Nephron (organoid): ENCODE measurements at regions not wholly inside any gene's neighbourhood (a gene's known extent, or its start where the extent isn't known, plus 50 kb on each side); places are given as distances from the start of the nearest gene placed in this dataset.

ENCODE experiments used
- H3K27ac Mint-ChIP-seq, 3 experiments: 2 replicates each; pipeline ENCODE4 v1.8.0; 2020; ENCODE audit warnings: mixed read lengths in 3 of 3, mild to moderate bottlenecking in 2 of 3, moderate library complexity in 1 of 3
- H3K27me3 Mint-ChIP-seq: 2 replicates; pipeline ENCODE4 v1.8.0; 2021; ENCODE audit warnings: low read depth, mild to moderate bottlenecking, moderate library complexity, mixed read lengths
- H3K36me3 Mint-ChIP-seq: 2 replicates; pipeline ENCODE4 v1.8.0; 2020; ENCODE audit warnings: low read depth, mixed read lengths
- H3K4me1 Mint-ChIP-seq: 2 replicates; pipeline ENCODE4 v1.8.0; 2020; ENCODE audit warnings: mixed read lengths
- H3K4me3 Mint-ChIP-seq, 3 experiments: 2 replicates each; pipeline ENCODE4 v1.8.0; 2020; ENCODE audit warnings: mild to moderate bottlenecking in 3 of 3, mixed read lengths in 3 of 3, moderate library complexity in 2 of 3
- H3K9me3 Mint-ChIP-seq: 2 replicates; pipeline ENCODE4 v1.8.0; 2020; ENCODE audit warnings: mixed read lengths
- CTCF ChIP-seq, 3 experiments: fragments of 200-600 bp; sonication (generic); IDR thresholded peaks; one replicate each; pipeline ENCODE4 v1.5.0; 2021; ENCODE audit warnings: antibody characterized with exemption in 3 of 3; ENCODE audit not compliant: unreplicated experiment in 3 of 3

GRCh38 chr15:91478717-91479191 is 374.8 kb upstream of the SLCO3A1 start:
- no peaks in the 10 kb centered on the region for H3K36me3 Mint-ChIP-seq
- H3K4me3 Mint-ChIP-seq = no peak overlapping the region
- no peaks in the 10 kb centered on the region for H3K4me1 Mint-ChIP-seq
- no peak for TF ChIP-seq CTCF (IDR thresholded peaks at IDR 0.05; ENCODE audit: unreplicated experiment in 3 of 3)
- H3K9me3 Mint-ChIP-seq = no peaks in the 10 kb centered on the region
- no peak overlapping the region for H3K27ac Mint-ChIP-seq
- H3K27me3 Mint-ChIP-seq = peaks cover under 1% of the 10 kb centered on the region

GRCh38 chr15:91480426-91480825 is 373.1 kb upstream of the SLCO3A1 start:
- H3K27me3 Mint-ChIP-seq = peaks cover 3% of the 10 kb centered on the region
- no peak for TF ChIP-seq CTCF (IDR thresholded peaks at IDR 0.05; ENCODE audit: unreplicated experiment in 3 of 3)
- no peak overlapping the region for H3K4me3 Mint-ChIP-seq
- H3K27ac Mint-ChIP-seq = no peak overlapping the region
- H3K36me3 Mint-ChIP-seq = no peaks in the 10 kb centered on the region
- no peaks in the 10 kb centered on the region for H3K9me3 Mint-ChIP-seq
- no peaks in the 10 kb centered on the region for H3K4me1 Mint-ChIP-seq

GRCh38 chr15:91482799-91483198 is 370.7 kb upstream of the SLCO3A1 start:
- peaks cover 4% of the 10 kb centered on the region for H3K27me3 Mint-ChIP-seq
- H3K4me1 Mint-ChIP-seq = no peaks in the 10 kb centered on the region
- H3K9me3 Mint-ChIP-seq = no peaks in the 10 kb centered on the region
- no peak for TF ChIP-seq CTCF (IDR thresholded peaks at IDR 0.05; ENCODE audit: unreplicated experiment in 3 of 3)
- no peak overlapping the region for H3K4me3 Mint-ChIP-seq
- no peak overlapping the region for H3K27ac Mint-ChIP-seq
- no peaks in the 10 kb centered on the region for H3K36me3 Mint-ChIP-seq

GRCh38 chr15:91484141-91484540 is 369.4 kb upstream of the SLCO3A1 start:
- H3K36me3 Mint-ChIP-seq = no peaks in the 10 kb centered on the region
- H3K27ac Mint-ChIP-seq = no peak overlapping the region
- no peak overlapping the region for H3K4me3 Mint-ChIP-seq
- H3K27me3 Mint-ChIP-seq = peaks cover 4% of the 10 kb centered on the region
- no peaks in the 10 kb centered on the region for H3K9me3 Mint-ChIP-seq
- no peaks in the 10 kb centered on the region for H3K4me1 Mint-ChIP-seq
- no peak for TF ChIP-seq CTCF (IDR thresholded peaks at IDR 0.05; ENCODE audit: unreplicated experiment in 3 of 3)

- TF ChIP-seq CTCF (IDR thresholded peaks at IDR 0.05; ENCODE audit: unreplicated experiment in 3 of 3) = no peak
- peaks cover 4% of the 10 kb centered on the region for H3K27me3 Mint-ChIP-seq
- H3K9me3 Mint-ChIP-seq = peaks cover 3% of the 10 kb centered on the region
- no peaks in the 10 kb centered on the region for H3K4me1 Mint-ChIP-seq
- H3K36me3 Mint-ChIP-seq = no peaks in the 10 kb centered on the region
- H3K27ac Mint-ChIP-seq = no peak overlapping the region
- no peak overlapping the region for H3K4me3 Mint-ChIP-seq
Observed at GRCh38 chr15:91488452-91488851, 365.1 kb upstream of the SLCO3A1 start.

GRCh38 chr15:91490211-91490610 is 363.3 kb upstream of the SLCO3A1 start:
- Mint-ChIP-seq H3K4me1 (no peaks in the 10 kb centered on the region), H3K27ac (no peak overlapping the region), H3K9me3 (peaks cover 3% of the 10 kb centered on the region), H3K27me3 (peaks cover 4% of the 10 kb centered on the region), H3K4me3 (no peak overlapping the region), H3K36me3 (no peaks in the 10 kb centered on the region)
- no peak for TF ChIP-seq CTCF (IDR thresholded peaks at IDR 0.05; ENCODE audit: unreplicated experiment in 3 of 3)
